Nephron (organoid): ENCODE measurements at regions not wholly inside any gene's neighbourhood (a gene's known extent, or its start where the extent isn't known, plus 50 kb on each side); places are given as distances from the start of the nearest gene placed in this dataset.

Source experiments
- H3K27ac Mint-ChIP-seq, 3 experiments: 2 replicates each; pipeline ENCODE4 v1.8.0; 2020; ENCODE audit warnings: mixed read lengths in 3 of 3, mild to moderate bottlenecking in 2 of 3, moderate library complexity in 1 of 3
- H3K27me3 Mint-ChIP-seq: 2 replicates; pipeline ENCODE4 v1.8.0; 2021; ENCODE audit warnings: low read depth, mild to moderate bottlenecking, moderate library complexity, mixed read lengths
- H3K36me3 Mint-ChIP-seq: 2 replicates; pipeline ENCODE4 v1.8.0; 2020; ENCODE audit warnings: low read depth, mixed read lengths
- H3K4me1 Mint-ChIP-seq: 2 replicates; pipeline ENCODE4 v1.8.0; 2020; ENCODE audit warnings: mixed read lengths
- H3K4me3 Mint-ChIP-seq, 3 experiments: 2 replicates each; pipeline ENCODE4 v1.8.0; 2020; ENCODE audit warnings: mild to moderate bottlenecking in 3 of 3, mixed read lengths in 3 of 3, moderate library complexity in 2 of 3
- H3K9me3 Mint-ChIP-seq: 2 replicates; pipeline ENCODE4 v1.8.0; 2020; ENCODE audit warnings: mixed read lengths
- CTCF ChIP-seq, 3 experiments: fragments of 200-600 bp; sonication (generic); IDR thresholded peaks; one replicate each; pipeline ENCODE4 v1.5.0; 2021; ENCODE audit warnings: antibody characterized with exemption in 3 of 3; ENCODE audit not compliant: unreplicated experiment in 3 of 3

- peaks cover 17% of the 10 kb centered on the region for H3K4me1 Mint-ChIP-seq
- TF ChIP-seq CTCF (IDR thresholded peaks at IDR 0.05; ENCODE audit: unreplicated experiment in 3 of 3), result no peak
- H3K27ac Mint-ChIP-seq, result no peak overlapping the region
- H3K27me3 Mint-ChIP-seq, result peaks cover 50% of the 10 kb centered on the region
- peaks cover 4% of the 10 kb centered on the region for H3K9me3 Mint-ChIP-seq
- no peak overlapping the region for H3K4me3 Mint-ChIP-seq
- H3K36me3 Mint-ChIP-seq, result no peaks in the 10 kb centered on the region
These were observed 85.2 kb downstream of the EN1 start for GRCh38 chr2:118762290-118762689.

- Mint-ChIP-seq H3K27me3 (peaks cover 50% of the 10 kb centered on the region), H3K4me1 (peaks cover 17% of the 10 kb centered on the region), H3K9me3 (peaks cover 4% of the 10 kb centered on the region), H3K27ac (no peak overlapping the region), H3K36me3 (no peaks in the 10 kb centered on the region), H3K4me3 (no peak overlapping the region)
- TF ChIP-seq CTCF (IDR thresholded peaks at IDR 0.05; ENCODE audit: unreplicated experiment in 3 of 3), result no peak
These were observed 85.7 kb downstream of the EN1 start for GRCh38 chr2:118761771-118762170.

GRCh38 chr2:118755901-118756300 is 91.5 kb downstream of the EN1 start:
- TF ChIP-seq CTCF (IDR thresholded peaks at IDR 0.05; ENCODE audit: unreplicated experiment in 3 of 3), result no peak
- Mint-ChIP-seq H3K4me1 (no peaks in the 10 kb centered on the region), H3K27ac (no peak overlapping the region), H3K36me3 (no peaks in the 10 kb centered on the region), H3K4me3 (no peak overlapping the region), H3K27me3 (peaks cover 19% of the 10 kb centered on the region), H3K9me3 (peaks cover 4% of the 10 kb centered on the region)

- no peaks in the 10 kb centered on the region for H3K36me3 Mint-ChIP-seq
- H3K4me3 Mint-ChIP-seq, result no peak overlapping the region
- peaks cover 19% of the 10 kb centered on the region for H3K27me3 Mint-ChIP-seq
- no peak for TF ChIP-seq CTCF (IDR thresholded peaks at IDR 0.05; ENCODE audit: unreplicated experiment in 3 of 3)
- H3K27ac Mint-ChIP-seq, result no peak overlapping the region
- peaks cover 4% of the 10 kb centered on the region for H3K9me3 Mint-ChIP-seq
- H3K4me1 Mint-ChIP-seq, result no peaks in the 10 kb centered on the region
These were observed 92.1 kb downstream of the EN1 start for GRCh38 chr2:118755384-118755783.

GRCh38 chr2:118752762-118753429 is 94.6 kb downstream of the EN1 start:
- peaks cover 3% of the 10 kb centered on the region for H3K9me3 Mint-ChIP-seq
- no peak overlapping the region for H3K27ac Mint-ChIP-seq
- no peak for TF ChIP-seq CTCF (IDR thresholded peaks at IDR 0.05; ENCODE audit: unreplicated experiment in 3 of 3)
- peaks cover 5% of the 10 kb centered on the region for H3K27me3 Mint-ChIP-seq
- H3K4me1 Mint-ChIP-seq, result no peaks in the 10 kb centered on the region
- H3K36me3 Mint-ChIP-seq, result no peaks in the 10 kb centered on the region
- H3K4me3 Mint-ChIP-seq, result no peak overlapping the region

GRCh38 chr2:118750959-118751565 is 96.4 kb downstream of the EN1 start:
- no peaks in the 10 kb centered on the region for H3K36me3 Mint-ChIP-seq

More at GRCh38 chr2:118750959-118751565, 96.4 kb downstream of the EN1 start:
- Mint-ChIP-seq H3K9me3 (peaks cover 10% of the 10 kb centered on the region), H3K4me1 (no peaks in the 10 kb centered on the region), H3K27me3 (peaks cover 10% of the 10 kb centered on the region), H3K4me3 (no peak overlapping the region), H3K27ac (no peak overlapping the region)
- TF ChIP-seq CTCF (IDR thresholded peaks at IDR 0.05; ENCODE audit: unreplicated experiment in 3 of 3), result no peak
